ENCODE measurements at regions not wholly inside any gene's neighbourhood (a gene's known extent, or its start where the extent isn't known, plus 50 kb on each side); places are given as distances from the start of the nearest gene placed in this dataset.

- TF ChIP-seq CTCF (IDR thresholded peaks at IDR 0.05) = no peak
- no peak for TF ChIP-seq POLR2A (IDR thresholded peaks at IDR 0.05)
- TF ChIP-seq EP300 (IDR thresholded peaks at IDR 0.05) = no peak
These were observed 68.6 kb upstream of the VAV3 start for GRCh38 chr1:108033550-108033951.
